Body of pancreas (tissue), 4 donors: ENCODE measurements at regions not wholly inside any gene's neighbourhood (a gene's known extent, or its start where the extent isn't known, plus 50 kb on each side); places are given as distances from the start of the nearest gene placed in this dataset.

Experiments used
- ATAC-seq: fragments of 150-250 bp; one replicate; pipeline ENCODE4 v1.9.1; 2016
- DNase-seq, 4 donors: peaks; one replicate each; pipeline ENCODE4 v3.0.0-alpha.2; 2019
- H3K27ac ChIP-seq, 4 donors: fragments of 200-600 bp; sonication (generic); 1 replicate in 3 of 4; 2 replicates in 1 of 4; pipeline versions ENCODE4 v1.5.1 to v1.6.1; 2016 to 2019; ENCODE audit warnings: mild to moderate bottlenecking in 1 of 4, mixed read lengths in 1 of 4, moderate library complexity in 1 of 4
- H3K27me3 ChIP-seq, 2 donors: fragments of 200-600 bp; sonication (generic); one replicate each; pipeline ENCODE4 v1.6.0; 2016; ENCODE audit warnings: mild to moderate bottlenecking in 1 of 2
- H3K36me3 ChIP-seq, 2 donors: fragments of 200-600 bp; sonication (generic); replicated peaks in 1 of 2; 2 replicates each; pipeline ENCODE4 v1.5.1; 2016; ENCODE audit warnings: low read depth in 2 of 2; ENCODE audit not compliant: insufficient read depth in 1 of 2
- H3K4me1 ChIP-seq: fragments of 200-600 bp; sonication (generic); one replicate; pipeline ENCODE4 v1.6.0; 2016
- H3K4me3 ChIP-seq, 2 donors: fragments of 200-600 bp; sonication (generic); 1 replicate in 1 of 2; 2 replicates in 1 of 2; pipeline ENCODE4 v1.5.1; 2016 to 2019
- H3K9me3 ChIP-seq, 3 donors: fragments of 200-600 bp; sonication (generic); 1 replicate in 2 of 3; 2 replicates in 1 of 3; pipeline ENCODE4 v1.5.1; 2016
- CTCF ChIP-seq, 7 experiments: fragments of 450-650 bp in 4 of 7; fragments of 200-600 bp in 3 of 7; sonication (generic) in 3 of 7; IDR thresholded peaks; one replicate each; pipeline ENCODE4 v1.5.1; 2016 to 2019; ENCODE audit warnings: antibody characterized with exemption in 7 of 7
- POLR2A ChIP-seq, 3 donors: fragments of 450-650 bp; IDR thresholded peaks; one replicate each; pipeline ENCODE4 v1.6.1; 2016; ENCODE audit warnings: antibody characterized with exemption in 3 of 3, mild to moderate bottlenecking in 2 of 3
- WGBS, 2 donors: methylation state at CpG; one replicate each; pipeline ENCODE4 v1.1.5; 2017; 5-methylcytosine and 5-hydroxymethylcytosine counted together
- intact Hi-C: fragments of 100-400 bp; cut with DNase I; formaldehyde crosslinking; loops from one replicate; pipeline ENCODE4 v1.15.1; 2023

- Histone ChIP-seq H3K27me3 (no peaks in the 10 kb centered on the region), H3K9me3 (no peaks in the 10 kb centered on the region), H3K4me1 (peaks cover 5% of the 10 kb centered on the region), H3K4me3 (no peak overlapping the region), H3K27ac (no peak overlapping the region), H3K36me3 (no peaks in the 10 kb centered on the region)
- intact Hi-C loops: no loop called here
- DNase-seq (no peak), ATAC-seq (no peak)
- TF ChIP-seq CTCF (IDR thresholded peaks at IDR 0.05) (no peak), POLR2A (IDR thresholded peaks at IDR 0.05) (no peak)
Observed at GRCh38 chr2:120419955-120420354, 74.0 kb downstream of the INHBB start.

- no peaks in the 10 kb centered on the region for H3K36me3 ChIP-seq
- no peak overlapping the region for H3K4me3 ChIP-seq
- TF ChIP-seq CTCF (IDR thresholded peaks at IDR 0.05) (no peak), POLR2A (IDR thresholded peaks at IDR 0.05) (no peak)
- no peak for DNase-seq
- H3K4me1 ChIP-seq: peaks cover 5% of the 10 kb centered on the region
- H3K9me3 ChIP-seq: no peaks in the 10 kb centered on the region
- ATAC-seq: no peak
- WGBS, 2 donors: 82 to 92% methylated on average over 11 to 12 of the region's 12 CpGs
- intact Hi-C loops: no loop called here
- H3K27me3 ChIP-seq: no peaks in the 10 kb centered on the region
- H3K27ac ChIP-seq: no peak overlapping the region
Observed at GRCh38 chr2:120421126-120421829, 75.3 kb downstream of the INHBB start.

- ATAC-seq (no peak), DNase-seq (no peak)
- Histone ChIP-seq H3K27me3 (no peaks in the 10 kb centered on the region), H3K27ac (no peak overlapping the region), H3K36me3 (no peaks in the 10 kb centered on the region), H3K9me3 (no peaks in the 10 kb centered on the region), H3K4me3 (no peak overlapping the region), H3K4me1 (peaks cover 5% of the 10 kb centered on the region)
- intact Hi-C loops: no loop called here
- WGBS, 2 donors: 44 to 65% methylated on average over 5 to 7 of the region's 7 CpGs
- TF ChIP-seq POLR2A (IDR thresholded peaks at IDR 0.05) (no peak), CTCF (IDR thresholded peaks at IDR 0.05) (no peak)
Observed at GRCh38 chr2:120421830-120422175, 75.9 kb downstream of the INHBB start.

- TF ChIP-seq POLR2A (IDR thresholded peaks at IDR 0.05) (no peak), CTCF (IDR thresholded peaks at IDR 0.05) (no peak)
- DNase-seq: no peak
- H3K27me3 ChIP-seq: no peaks in the 10 kb centered on the region
- H3K4me3 ChIP-seq: no peak overlapping the region
- no peaks in the 10 kb centered on the region for H3K9me3 ChIP-seq
- 54 to 63% methylated on average over 8 to 9 of the region's 9 CpGs for WGBS, 2 donors
- no peak for ATAC-seq
- H3K27ac ChIP-seq: no peak overlapping the region
- no peaks in the 10 kb centered on the region for H3K36me3 ChIP-seq
- peaks cover 5% of the 10 kb centered on the region for H3K4me1 ChIP-seq
- intact Hi-C loops: no loop called here
Observed at GRCh38 chr2:120422465-120423160, 76.7 kb downstream of the INHBB start.
